ENCODE measurements at regions not wholly inside any gene's neighbourhood (a gene's known extent, or its start where the extent isn't known, plus 50 kb on each side); places are given as distances from the start of the nearest gene placed in this dataset.
"Not testable (repeated sequence)": the region's sequence is repeated elsewhere in the genome, so short reads cannot be mapped to it uniquely, and the experiment has no call there.

GRCh38 chr1:29758781-29759499 is 522.6 kb downstream of the PTPRU start:
- peak in 1 of 3 donors; percentile 1 for DNase-seq (ENCODE audit: low read depth in 3 of 3, low spot score in 2 of 3)

GRCh38 chr1:29757866-29758780 is 521.8 kb downstream of the PTPRU start:
- no peak for DNase-seq (ENCODE audit: low read depth in 3 of 3, low spot score in 2 of 3)

- no peak for DNase-seq (ENCODE audit: low read depth in 3 of 3, low spot score in 2 of 3)
Measured at GRCh38 chr1:29756901-29757725, 520.8 kb downstream of the PTPRU start.

- no peak for DNase-seq (ENCODE audit: low read depth in 3 of 3, low spot score in 2 of 3)
Measured at GRCh38 chr1:29756498-29756897, 520.2 kb downstream of the PTPRU start.

- no peak for DNase-seq (ENCODE audit: low read depth in 3 of 3, low spot score in 2 of 3)
Measured at GRCh38 chr1:29756085-29756484, 519.8 kb downstream of the PTPRU start.

- not testable (repeated sequence) for DNase-seq (ENCODE audit: low read depth in 3 of 3, low spot score in 2 of 3)
Measured at GRCh38 chr1:29755412-29756015, 519.2 kb downstream of the PTPRU start.

- DNase-seq (ENCODE audit: low read depth in 3 of 3, low spot score in 2 of 3): no peak
Measured at GRCh38 chr1:29754573-29755375, 518.5 kb downstream of the PTPRU start.

- DNase-seq (ENCODE audit: low read depth in 3 of 3, low spot score in 2 of 3): no peak
Measured at GRCh38 chr1:29753771-29754572, 517.6 kb downstream of the PTPRU start.

GRCh38 chr1:29753244-29753643 is 516.9 kb downstream of the PTPRU start:
- no peak for DNase-seq (ENCODE audit: low read depth in 3 of 3, low spot score in 2 of 3)

GRCh38 chr1:29752141-29752540 is 515.8 kb downstream of the PTPRU start:
- DNase-seq (ENCODE audit: low read depth in 3 of 3, low spot score in 2 of 3): peak in 1 of 3 donors; percentile 16

GRCh38 chr1:29749024-29749945 is 513.0 kb downstream of the PTPRU start:
- DNase-seq (ENCODE audit: low read depth in 3 of 3, low spot score in 2 of 3): no peak

GRCh38 chr1:29747196-29747595 is 510.9 kb downstream of the PTPRU start:
- no peak for DNase-seq (ENCODE audit: low read depth in 3 of 3, low spot score in 2 of 3)

GRCh38 chr1:29746076-29746665 is 509.8 kb downstream of the PTPRU start:
- DNase-seq (ENCODE audit: low read depth in 3 of 3, low spot score in 2 of 3): no peak

GRCh38 chr1:29744684-29745490 is 508.6 kb downstream of the PTPRU start:
- no peak for DNase-seq (ENCODE audit: low read depth in 3 of 3, low spot score in 2 of 3)

GRCh38 chr1:29743931-29744330 is 507.6 kb downstream of the PTPRU start:
- DNase-seq (ENCODE audit: low read depth in 3 of 3, low spot score in 2 of 3): no peak

- no peak for DNase-seq (ENCODE audit: low read depth in 3 of 3, low spot score in 2 of 3)
Measured at GRCh38 chr1:29743264-29743663, 506.9 kb downstream of the PTPRU start.

GRCh38 chr1:29739176-29739575 is 502.9 kb downstream of the PTPRU start:
- no peak for DNase-seq (ENCODE audit: low read depth in 3 of 3, low spot score in 2 of 3)
